ENCODE measurements at regions not wholly inside any gene's neighbourhood (a gene's known extent, or its start where the extent isn't known, plus 50 kb on each side); places are given as distances from the start of the nearest gene placed in this dataset.

DNA sequence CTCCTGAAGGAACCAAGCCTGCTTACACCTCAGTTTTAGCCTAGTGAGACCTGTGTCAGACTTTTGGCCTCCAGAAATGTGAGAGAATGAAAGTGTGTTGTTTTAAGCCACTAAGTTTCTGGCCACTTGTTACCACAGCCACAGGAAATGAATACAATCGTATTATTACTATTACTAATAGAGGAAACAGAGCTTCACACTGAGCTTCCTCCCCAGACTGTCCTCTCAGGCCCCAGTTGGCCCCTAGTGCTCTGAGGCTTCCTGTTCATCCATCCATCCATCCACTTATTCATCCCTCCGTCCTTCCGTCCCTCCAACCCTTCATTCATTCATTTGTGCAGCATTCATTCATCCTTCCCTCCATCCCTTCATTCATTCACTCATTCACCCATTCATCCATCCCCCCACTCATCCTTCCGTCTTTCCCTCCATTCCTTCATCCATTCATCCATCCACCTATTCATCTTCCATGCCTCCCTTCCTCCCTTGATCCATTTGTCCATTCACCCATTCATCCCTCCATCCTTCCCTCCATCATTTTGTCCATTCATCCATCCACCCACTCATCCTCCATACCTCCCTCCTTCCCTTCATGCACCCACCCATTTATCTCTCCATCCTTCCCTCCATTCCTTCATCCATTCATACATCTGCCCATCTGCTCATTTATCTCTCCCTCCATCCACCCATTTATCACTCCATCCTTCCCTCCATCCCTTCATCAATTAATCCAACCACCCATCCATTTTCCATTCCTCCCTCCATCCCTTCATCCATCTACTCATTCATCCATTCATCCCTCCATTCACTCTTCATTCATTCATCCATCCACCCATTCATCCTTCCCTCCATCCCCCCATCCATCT lies 95.0 kb downstream of the FOXL1 start:
- H3K27ac ChIP-seq (ENCODE audit: low read length), result no peak overlapping the region
- 82% methylated on average over 4 of the region's 4 CpGs for WGBS (ENCODE audit: insufficient coverage)
- H3K4me3 Mint-ChIP-seq, result no peak overlapping the region
- no peak overlapping the region for H3K4me3 ChIP-seq (ENCODE audit: low read length)
- H3K4me1 ChIP-seq (ENCODE audit: control insufficient read depth, insufficient read depth, low read length), result no peaks in the 10 kb centered on the region
- intact Hi-C loops (cut with micrococcal nuclease), result no loop called here
- no peaks in the 10 kb centered on the region for H3K9me3 ChIP-seq (ENCODE audit: control insufficient read depth, insufficient read depth, low read length)
- no peaks in the 10 kb centered on the region for H3K9me3 Mint-ChIP-seq
- H3K4me1 Mint-ChIP-seq, result no peaks in the 10 kb centered on the region
- peaks cover 0 to 2% of the 10 kb centered on the region in 2 donors for H3K27me3 Mint-ChIP-seq (ENCODE audit: low read depth in 2 of 2)
- TF ChIP-seq, protein P1, sequence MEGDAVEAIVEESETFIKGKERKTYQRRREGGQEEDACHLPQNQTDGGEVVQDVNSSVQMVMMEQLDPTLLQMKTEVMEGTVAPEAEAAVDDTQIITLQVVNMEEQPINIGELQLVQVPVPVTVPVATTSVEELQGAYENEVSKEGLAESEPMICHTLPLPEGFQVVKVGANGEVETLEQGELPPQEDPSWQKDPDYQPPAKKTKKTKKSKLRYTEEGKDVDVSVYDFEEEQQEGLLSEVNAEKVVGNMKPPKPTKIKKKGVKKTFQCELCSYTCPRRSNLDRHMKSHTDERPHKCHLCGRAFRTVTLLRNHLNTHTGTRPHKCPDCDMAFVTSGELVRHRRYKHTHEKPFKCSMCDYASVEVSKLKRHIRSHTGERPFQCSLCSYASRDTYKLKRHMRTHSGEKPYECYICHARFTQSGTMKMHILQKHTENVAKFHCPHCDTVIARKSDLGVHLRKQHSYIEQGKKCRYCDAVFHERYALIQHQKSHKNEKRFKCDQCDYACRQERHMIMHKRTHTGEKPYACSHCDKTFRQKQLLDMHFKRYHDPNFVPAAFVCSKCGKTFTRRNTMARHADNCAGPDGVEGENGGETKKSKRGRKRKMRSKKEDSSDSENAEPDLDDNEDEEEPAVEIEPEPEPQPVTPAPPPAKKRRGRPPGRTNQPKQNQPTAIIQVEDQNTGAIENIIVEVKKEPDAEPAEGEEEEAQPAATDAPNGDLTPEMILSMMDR (IDR thresholded peaks at IDR 0.05), result no peak
- no peaks in the 10 kb centered on the region for H3K36me3 ChIP-seq (ENCODE audit: control insufficient read depth, insufficient read depth, low read length)
- no peaks in the 10 kb centered on the region for H3K27me3 ChIP-seq (ENCODE audit: control insufficient read depth, insufficient read depth, low read length)
- no peaks in the 10 kb centered on the region for H3K36me3 Mint-ChIP-seq
- ATAC-seq, result no peak
- no peak overlapping the region for H3K27ac Mint-ChIP-seq
- DNase-seq, result no peak

DNA sequence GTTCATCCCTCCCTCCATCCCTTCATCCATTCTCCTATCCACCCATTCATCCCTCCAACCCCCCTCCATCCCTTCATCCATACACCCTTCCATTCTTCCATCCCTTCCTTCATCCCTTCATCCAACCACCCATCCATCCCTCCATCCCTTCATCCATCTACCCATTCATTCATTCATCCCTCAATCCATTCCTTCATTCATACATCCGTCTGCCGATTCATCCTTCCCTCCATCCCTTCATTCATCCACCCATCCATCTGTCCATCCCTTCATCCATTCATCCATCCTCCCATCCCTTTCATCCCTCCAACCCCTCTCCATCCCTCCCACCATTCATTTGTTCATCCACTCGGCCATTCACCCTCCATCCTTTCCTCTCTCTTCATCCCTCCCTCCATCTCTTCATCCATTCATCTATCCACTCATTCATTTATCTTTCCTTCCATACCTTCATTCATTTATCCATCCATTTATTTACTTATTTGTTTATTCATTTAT lies 95.7 kb downstream of the FOXL1 start:
- no peaks in the 10 kb centered on the region for H3K9me3 Mint-ChIP-seq
- H3K4me3 Mint-ChIP-seq, result no peak overlapping the region
- peaks cover 0 to 2% of the 10 kb centered on the region in 2 donors for H3K27me3 Mint-ChIP-seq (ENCODE audit: low read depth in 2 of 2)
- Histone ChIP-seq H3K4me1 (ENCODE audit: control insufficient read depth, insufficient read depth, low read length) (no peaks in the 10 kb centered on the region), H3K27ac (ENCODE audit: low read length) (no peak overlapping the region), H3K4me3 (ENCODE audit: low read length) (no peak overlapping the region), H3K9me3 (ENCODE audit: control insufficient read depth, insufficient read depth, low read length) (no peaks in the 10 kb centered on the region), H3K27me3 (ENCODE audit: control insufficient read depth, insufficient read depth, low read length) (no peaks in the 10 kb centered on the region), H3K36me3 (ENCODE audit: control insufficient read depth, insufficient read depth, low read length) (no peaks in the 10 kb centered on the region)
- intact Hi-C loops (cut with micrococcal nuclease), result no loop called here
- no peak overlapping the region for H3K27ac Mint-ChIP-seq
- no peaks in the 10 kb centered on the region for H3K4me1 Mint-ChIP-seq
- TF ChIP-seq, protein P1 (IDR thresholded peaks at IDR 0.05), result no peak
- no peak for DNase-seq
- no peak for ATAC-seq
- 91% methylated on average over 3 of the region's 3 CpGs for WGBS (ENCODE audit: insufficient coverage)
- H3K36me3 Mint-ChIP-seq, result no peaks in the 10 kb centered on the region

DNA sequence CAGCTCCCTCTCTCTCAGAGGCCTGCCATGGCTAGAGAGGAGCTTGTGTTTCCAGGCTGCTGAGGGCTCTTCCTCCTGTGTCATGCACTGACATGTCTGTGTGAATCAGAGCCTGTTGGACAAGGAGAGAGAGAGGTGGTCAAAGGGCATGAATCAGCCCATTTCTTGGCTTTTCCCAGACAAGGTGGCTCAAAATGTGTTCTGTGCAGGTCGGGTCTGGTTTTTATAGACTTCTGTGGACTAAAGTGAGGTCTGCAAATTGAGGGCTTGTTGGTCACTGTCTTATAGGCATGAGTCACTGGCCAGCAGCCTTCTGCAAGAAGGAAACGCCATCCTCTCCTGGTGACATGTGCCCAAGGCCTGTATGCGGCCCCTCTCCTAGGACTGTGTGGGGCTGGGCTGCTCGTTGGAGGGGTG lies 97.9 kb downstream of the FOXL1 start:
- ATAC-seq, result no peak

More for the DNA sequence above, 97.9 kb downstream of the FOXL1 start:
- H3K4me1 Mint-ChIP-seq, result no peaks in the 10 kb centered on the region
- H3K4me1 ChIP-seq (ENCODE audit: control insufficient read depth, insufficient read depth, low read length), result no peaks in the 10 kb centered on the region
- no peaks in the 10 kb centered on the region for H3K27me3 ChIP-seq (ENCODE audit: control insufficient read depth, insufficient read depth, low read length)
- H3K27ac ChIP-seq (ENCODE audit: low read length), result no peak overlapping the region
- H3K27me3 Mint-ChIP-seq (ENCODE audit: low read depth in 2 of 2), result peaks cover 0 to 2% of the 10 kb centered on the region in 2 donors
- DNase-seq, result no peak
- TF ChIP-seq, protein P1 (IDR thresholded peaks at IDR 0.05), result no peak
- H3K4me3 ChIP-seq (ENCODE audit: low read length), result no peak overlapping the region
- no peaks in the 10 kb centered on the region for H3K9me3 Mint-ChIP-seq
- H3K27ac Mint-ChIP-seq, result no peak overlapping the region
- H3K36me3 ChIP-seq (ENCODE audit: control insufficient read depth, insufficient read depth, low read length), result no peaks in the 10 kb centered on the region
- WGBS (ENCODE audit: insufficient coverage), result 83% methylated on average over 4 of the region's 4 CpGs
- H3K36me3 Mint-ChIP-seq, result no peaks in the 10 kb centered on the region
- intact Hi-C loops (cut with micrococcal nuclease), result no loop called here
- no peaks in the 10 kb centered on the region for H3K9me3 ChIP-seq (ENCODE audit: control insufficient read depth, insufficient read depth, low read length)
- no peak overlapping the region for H3K4me3 Mint-ChIP-seq

Data from natural killer cell (primary cell).